Astrocyte (in vitro differentiated cells and primary cell): ENCODE measurements at regions not wholly inside any gene's neighbourhood (a gene's known extent, or its start where the extent isn't known, plus 50 kb on each side); places are given as distances from the start of the nearest gene placed in this dataset.

Source experiments
- DNase-seq: peaks from one replicate; pipeline ENCODE4 v3.0.0-alpha.2; 2010; ENCODE audit warnings: low read depth
- FAIRE-seq: peaks from 2 replicates; lab custom pipeline; 2011; peaks lifted over from hg19 to GRCh38; lab: Jason Lieb, UNC
- H2AFZ ChIP-seq: 2 replicates; pipeline ENCODE4 v1.6.0; 2012; ENCODE audit warnings: low read depth, low read length, inconsistent platforms
- H3K27ac ChIP-seq: 2 replicates; pipeline ENCODE4 v1.5.1; 2011; ENCODE audit warnings: low read depth, low read length, inconsistent platforms
- H3K27me3 ChIP-seq: 2 replicates; pipeline ENCODE4 v1.6.0; 2011; ENCODE audit warnings: low read length, inconsistent platforms; ENCODE audit not compliant: insufficient read depth
- H3K36me3 ChIP-seq: 2 replicates; pipeline ENCODE4 v1.5.1; 2011; ENCODE audit warnings: low read length, inconsistent platforms; ENCODE audit not compliant: insufficient read depth
- H3K4me1 ChIP-seq: 2 replicates; pipeline ENCODE4 v1.5.1; 2011; ENCODE audit warnings: low read length, inconsistent platforms; ENCODE audit not compliant: insufficient read depth
- H3K4me2 ChIP-seq: 2 replicates; pipeline ENCODE4 v1.6.0; 2012; ENCODE audit warnings: low read length, inconsistent platforms
- H3K4me3 ChIP-seq: 2 replicates; pipeline ENCODE4 v1.5.1; 2011; ENCODE audit warnings: low read depth, mild to moderate bottlenecking, low read length, inconsistent platforms; ENCODE audit not compliant: insufficient read depth
- H3K79me2 ChIP-seq: 2 replicates; pipeline ENCODE4 v1.6.0; 2012; ENCODE audit warnings: mild to moderate bottlenecking, low read length, inconsistent platforms; ENCODE audit not compliant: insufficient read depth
- H3K9ac ChIP-seq: 2 replicates; pipeline ENCODE4 v1.6.0; 2012; ENCODE audit warnings: mild to moderate bottlenecking, low read length, inconsistent platforms
- H3K9me3 ChIP-seq: 2 replicates; pipeline ENCODE4 v1.5.1; 2012; ENCODE audit warnings: low read depth, mild to moderate bottlenecking, low read length, inconsistent platforms; ENCODE audit not compliant: insufficient read depth
- H4K20me1 ChIP-seq: 2 replicates; pipeline ENCODE4 v1.6.0; 2012; ENCODE audit warnings: low read length, inconsistent platforms; ENCODE audit not compliant: insufficient read depth
- H3K27ac Mint-ChIP-seq: one replicate; pipeline ENCODE4 v1.8.0; 2021; ENCODE audit warnings: mild to moderate bottlenecking, mixed read lengths; ENCODE audit not compliant: unreplicated experiment
- H3K27me3 Mint-ChIP-seq: one replicate; pipeline ENCODE4 v1.8.0; 2021; ENCODE audit warnings: low read depth, mixed read lengths; ENCODE audit not compliant: unreplicated experiment
- H3K36me3 Mint-ChIP-seq: one replicate; pipeline ENCODE4 v1.8.0; 2021; ENCODE audit warnings: low read depth, mixed read lengths; ENCODE audit not compliant: unreplicated experiment
- H3K4me1 Mint-ChIP-seq: one replicate; pipeline ENCODE4 v1.8.0; 2021; ENCODE audit warnings: low read depth, mixed read lengths; ENCODE audit not compliant: unreplicated experiment
- H3K4me3 Mint-ChIP-seq: one replicate; pipeline ENCODE4 v1.8.0; 2021; ENCODE audit warnings: mild to moderate bottlenecking, moderate library complexity, mixed read lengths; ENCODE audit not compliant: unreplicated experiment
- H3K9me3 Mint-ChIP-seq: one replicate; pipeline ENCODE4 v1.8.0; 2021; ENCODE audit warnings: mild to moderate bottlenecking, mixed read lengths; ENCODE audit not compliant: unreplicated experiment
- EZH2 ChIP-seq: IDR thresholded peaks from 2 replicates; pipeline ENCODE4 v1.6.1; 2012; ENCODE audit warnings: mild to moderate bottlenecking, low read length, inconsistent platforms; ENCODE audit not compliant: insufficient read depth
- TF ChIP-seq, protein P1 (sequence below): IDR thresholded peaks from 2 replicates; pipeline ENCODE4 v1.5.1; 2011; ENCODE audit warnings: low read depth, mild to moderate bottlenecking, inconsistent platforms, low read length, moderate library complexity; ENCODE audit not compliant: insufficient read depth

DNA sequence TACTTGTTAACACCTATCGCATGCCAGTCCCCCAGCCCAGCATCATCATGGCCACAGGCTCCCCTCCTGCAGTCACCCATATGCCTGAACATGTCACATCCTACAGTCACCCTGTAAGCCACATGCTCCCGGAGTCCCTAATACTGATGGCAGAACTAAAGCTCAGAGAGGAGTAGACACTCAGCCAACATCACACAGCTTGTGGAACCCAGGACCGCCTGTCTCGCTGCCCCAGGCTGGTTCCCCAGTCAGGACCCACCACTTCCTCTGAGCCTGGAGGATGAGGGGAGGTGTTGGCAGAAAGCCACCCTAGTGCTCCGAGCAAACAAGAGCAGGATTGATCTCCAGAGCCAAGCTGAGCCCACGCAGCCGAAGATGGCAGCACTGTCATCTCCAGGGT lies 85.0 kb upstream of the MYL10 start:
- Mint-ChIP-seq H3K9me3 (no peaks in the 10 kb centered on the region), H3K4me1 (no peaks in the 10 kb centered on the region), H3K36me3 (no peaks in the 10 kb centered on the region), H3K4me3 (no peak overlapping the region), H3K27me3 (peaks cover 23% of the 10 kb centered on the region), H3K27ac (no peak overlapping the region)
- H3K4me3 ChIP-seq = no peak overlapping the region
- no peak overlapping the region for H3K9ac ChIP-seq
- no peak overlapping the region for H3K27ac ChIP-seq
- peaks cover 12% of the 10 kb centered on the region for H3K4me1 ChIP-seq
- no peaks in the 10 kb centered on the region for H3K9me3 ChIP-seq
- H3K27me3 ChIP-seq = no peaks in the 10 kb centered on the region
- no peaks in the 10 kb centered on the region for H4K20me1 ChIP-seq
- DNase-seq = no peak
- no peaks in the 10 kb centered on the region for H3K79me2 ChIP-seq
- TF ChIP-seq EZH2 = no peak
- TF ChIP-seq, protein P1, sequence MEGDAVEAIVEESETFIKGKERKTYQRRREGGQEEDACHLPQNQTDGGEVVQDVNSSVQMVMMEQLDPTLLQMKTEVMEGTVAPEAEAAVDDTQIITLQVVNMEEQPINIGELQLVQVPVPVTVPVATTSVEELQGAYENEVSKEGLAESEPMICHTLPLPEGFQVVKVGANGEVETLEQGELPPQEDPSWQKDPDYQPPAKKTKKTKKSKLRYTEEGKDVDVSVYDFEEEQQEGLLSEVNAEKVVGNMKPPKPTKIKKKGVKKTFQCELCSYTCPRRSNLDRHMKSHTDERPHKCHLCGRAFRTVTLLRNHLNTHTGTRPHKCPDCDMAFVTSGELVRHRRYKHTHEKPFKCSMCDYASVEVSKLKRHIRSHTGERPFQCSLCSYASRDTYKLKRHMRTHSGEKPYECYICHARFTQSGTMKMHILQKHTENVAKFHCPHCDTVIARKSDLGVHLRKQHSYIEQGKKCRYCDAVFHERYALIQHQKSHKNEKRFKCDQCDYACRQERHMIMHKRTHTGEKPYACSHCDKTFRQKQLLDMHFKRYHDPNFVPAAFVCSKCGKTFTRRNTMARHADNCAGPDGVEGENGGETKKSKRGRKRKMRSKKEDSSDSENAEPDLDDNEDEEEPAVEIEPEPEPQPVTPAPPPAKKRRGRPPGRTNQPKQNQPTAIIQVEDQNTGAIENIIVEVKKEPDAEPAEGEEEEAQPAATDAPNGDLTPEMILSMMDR = no peak
- no peak for FAIRE-seq
- H3K36me3 ChIP-seq = no peaks in the 10 kb centered on the region
- no peak overlapping the region for H2AFZ ChIP-seq
- H3K4me2 ChIP-seq = no peak overlapping the region

DNA sequence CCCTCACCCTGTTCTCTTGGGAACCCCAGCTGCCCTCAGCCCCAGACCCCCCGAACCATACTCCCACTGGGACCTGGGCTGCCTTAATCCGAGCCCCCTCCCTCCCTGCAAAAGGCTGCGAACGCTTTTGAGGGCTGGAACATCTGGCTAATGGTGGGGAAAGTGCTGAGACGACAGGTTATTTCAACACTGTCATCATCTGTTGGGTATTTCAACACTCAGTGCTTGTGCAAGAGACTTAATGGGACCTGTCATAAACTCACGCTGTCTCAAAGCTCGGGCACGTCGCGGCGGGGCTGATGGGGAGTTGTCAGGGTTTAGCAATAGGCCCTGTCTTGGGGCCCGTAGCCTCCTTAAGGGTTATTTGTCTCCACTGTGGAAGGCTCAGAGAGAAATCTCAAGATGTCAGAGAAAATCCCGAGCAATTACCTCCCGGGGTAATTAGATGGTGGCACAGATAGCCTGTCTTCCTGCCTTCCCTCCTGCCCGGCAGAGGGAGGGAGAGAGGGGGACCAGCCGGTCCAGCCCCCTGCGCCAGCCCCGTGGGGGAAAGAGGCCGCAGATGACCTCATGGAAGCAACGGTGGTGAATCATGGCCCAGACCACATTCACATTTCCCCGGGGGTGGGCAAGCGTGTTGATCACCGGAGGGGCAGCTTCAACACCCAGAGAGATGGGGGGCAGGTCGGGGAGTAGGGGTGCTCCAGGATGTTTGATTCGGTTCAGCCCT lies 88.7 kb upstream of the MYL10 start:
- Histone ChIP-seq H3K4me2 (peak overlapping the region; percentile 57), H3K27ac (peak overlapping the region; percentile 67), H3K9me3 (no peaks in the 10 kb centered on the region), H4K20me1 (no peaks in the 10 kb centered on the region), H2AFZ (peak overlapping the region; percentile 71), H3K9ac (peak overlapping the region; percentile 61), H3K27me3 (no peaks in the 10 kb centered on the region), H3K4me3 (no peak overlapping the region), H3K4me1 (peaks cover 12% of the 10 kb centered on the region), H3K36me3 (no peaks in the 10 kb centered on the region), H3K79me2 (no peaks in the 10 kb centered on the region)
- TF ChIP-seq, protein P1 = no peak
- no peak for TF ChIP-seq EZH2
- FAIRE-seq (no peak), DNase-seq (peak; percentile 83)
- Mint-ChIP-seq H3K36me3 (no peaks in the 10 kb centered on the region), H3K27ac (no peak overlapping the region), H3K9me3 (no peaks in the 10 kb centered on the region), H3K4me3 (no peak overlapping the region), H3K4me1 (no peaks in the 10 kb centered on the region), H3K27me3 (peaks cover 31% of the 10 kb centered on the region)
